AG04449 (cell line): ENCODE measurements at regions not wholly inside any gene's neighbourhood (a gene's known extent, or its start where the extent isn't known, plus 50 kb on each side); places are given as distances from the start of the nearest gene placed in this dataset.

Experiments
- CTCF ChIA-PET: fragments of 350-600 bp; formaldehyde crosslinking; extraction: SDS; loops from one replicate; lab custom pipeline; 2021; ENCODE audit warnings: antibody characterized with exemption; lab: Yijun Ruan, JAX
- POLR2A ChIA-PET: fragments of 400-600, 350-600 bp; formaldehyde crosslinking; extraction: SDS; loops from one replicate; lab custom pipeline; 2020; ENCODE audit warnings: antibody characterized with exemption, inconsistent platforms; lab: Yijun Ruan, JAX
- DNase-seq: peaks from one replicate; pipeline ENCODE4 v3.0.0-alpha.2; 2010; ENCODE audit warnings: low read depth, low spot score
- H3K4me3 ChIP-seq: 2 replicates; pipeline ENCODE4 v1.5.1; 2011; ENCODE audit warnings: low read depth, mild to moderate bottlenecking, control low read depth, low read length
- CTCF ChIP-seq: IDR thresholded peaks from one replicate; pipeline ENCODE4 v1.5.1; 2011; ENCODE audit warnings: mild to moderate bottlenecking, moderate library complexity, low read length, control low read depth, inconsistent platforms; ENCODE audit not compliant: insufficient read depth; ENCODE audit errors: missing control alignments

GRCh38 chr9:2299843-2300205 is 284.7 kb downstream of the SMARCA2 start:
- CTCF ChIA-PET = no interaction called here
- TF ChIP-seq CTCF = no peak
- no peak overlapping the region for H3K4me3 ChIP-seq
- POLR2A ChIA-PET = no interaction called here
- no peak for DNase-seq

GRCh38 chr9:2300325-2300724 is 285.2 kb downstream of the SMARCA2 start:
- H3K4me3 ChIP-seq = no peak overlapping the region
- CTCF ChIA-PET = no interaction called here
- no peak for TF ChIP-seq CTCF
- POLR2A ChIA-PET = no interaction called here
- no peak for DNase-seq

GRCh38 chr9:2302606-2303005 is 287.5 kb downstream of the SMARCA2 start:
- no peak for DNase-seq
- POLR2A ChIA-PET = no interaction called here
- H3K4me3 ChIP-seq = no peak overlapping the region
- CTCF ChIA-PET = no interaction called here
- TF ChIP-seq CTCF = no peak

- ChIA-PET POLR2A (no interaction called here), CTCF (no interaction called here)
- no peak overlapping the region for H3K4me3 ChIP-seq
- no peak for DNase-seq
- TF ChIP-seq CTCF = no peak
These were observed 287.9 kb downstream of the SMARCA2 start for GRCh38 chr9:2303056-2303455.

GRCh38 chr9:2307480-2307879 is 292.3 kb downstream of the SMARCA2 start:
- no peak for TF ChIP-seq CTCF
- no peak overlapping the region for H3K4me3 ChIP-seq
- CTCF ChIA-PET = no interaction called here
- POLR2A ChIA-PET = no interaction called here
- DNase-seq = peak; percentile 3

DNA sequence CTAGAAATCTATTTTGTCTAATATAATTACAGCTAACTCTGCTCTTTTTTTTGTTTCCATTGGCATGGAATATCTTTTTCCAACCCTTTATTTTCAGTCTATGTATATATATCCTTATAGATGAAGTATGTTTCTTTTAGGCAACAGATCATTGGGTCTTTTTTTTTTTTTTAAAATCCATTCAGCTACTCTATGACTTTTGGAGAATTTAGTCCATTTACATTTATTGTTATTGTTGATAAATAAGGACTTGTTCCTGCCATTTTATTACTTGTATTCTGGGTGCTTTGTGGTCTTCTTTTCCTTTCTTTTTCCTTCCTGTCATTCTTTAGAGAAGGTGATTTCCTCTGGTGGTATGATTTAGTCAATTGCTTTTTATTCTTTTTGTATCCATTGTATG is 296.8 kb downstream of the SMARCA2 start:
- H3K4me3 ChIP-seq = no peak overlapping the region
- POLR2A ChIA-PET = no interaction called here
- no peak for DNase-seq
- CTCF ChIA-PET = no interaction called here
- no peak for TF ChIP-seq CTCF
